Peyer's patch (tissue), 4 donors: ENCODE measurements at regions not wholly inside any gene's neighbourhood (a gene's known extent, or its start where the extent isn't known, plus 50 kb on each side); places are given as distances from the start of the nearest gene placed in this dataset.

Experiments
- CTCF ChIP-seq, 6 experiments: fragments of 450-650 bp in 4 of 6; fragments of 200-600 bp in 2 of 6; sonication (generic) in 1 of 6; IDR thresholded peaks; one replicate each; pipeline ENCODE4 v1.5.1; 2017 to 2019; ENCODE audit warnings: antibody characterized with exemption in 6 of 6, mild to moderate bottlenecking in 3 of 6, moderate library complexity in 1 of 6
- POLR2A ChIP-seq, 2 donors: fragments of 450-650 bp; IDR thresholded peaks; one replicate each; pipeline ENCODE4 v1.5.1; 2017; ENCODE audit warnings: antibody characterized with exemption in 2 of 2, mild to moderate bottlenecking in 2 of 2, moderate library complexity in 2 of 2

DNA sequence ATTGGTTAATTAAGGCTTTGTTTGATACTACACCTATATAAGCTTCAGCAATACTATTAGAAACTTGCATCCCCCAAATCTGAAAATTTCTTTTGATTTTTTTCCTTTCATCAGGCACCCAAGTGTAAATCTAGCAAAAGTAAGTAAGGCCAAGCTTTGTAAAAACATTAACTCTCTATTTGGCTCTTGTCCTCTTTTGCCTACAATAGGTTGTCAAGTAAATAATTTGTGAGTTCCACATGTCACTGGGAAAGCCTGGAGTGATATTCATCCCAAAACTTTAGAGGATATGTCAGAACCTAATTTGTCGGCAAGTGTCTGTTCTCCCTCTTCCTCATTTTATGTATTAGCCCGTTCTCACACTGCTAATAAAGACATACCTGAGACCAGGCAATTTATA is 492.4 kb downstream of the IPMK start:
- TF ChIP-seq CTCF (IDR thresholded peaks at IDR 0.05) = no peak
- no peak for TF ChIP-seq POLR2A (IDR thresholded peaks at IDR 0.05)
